ENCODE measurements at regions not wholly inside any gene's neighbourhood (a gene's known extent, or its start where the extent isn't known, plus 50 kb on each side); places are given as distances from the start of the nearest gene placed in this dataset.

- POLR2A ChIA-PET = no interaction called here
- Histone ChIP-seq H3K4me3 (ENCODE audit: low read depth, low read length) (no peak overlapping the region), H3K27me3 (ENCODE audit: control insufficient read depth, insufficient read depth, low read length) (no peaks in the 10 kb centered on the region), H3K36me3 (ENCODE audit: control insufficient read depth, insufficient read depth, low read length) (no peaks in the 10 kb centered on the region)
- TF ChIP-seq CTCF (IDR thresholded peaks at IDR 0.05; ENCODE audit: insufficient read depth, low read depth, low read length) = no peak
- DNase-seq (ENCODE audit: low read depth) = no peak
- CTCF ChIA-PET = no interaction called here
Measured at GRCh38 chr13:42394711-42395085, 122.7 kb downstream of the AKAP11 start.

- H3K4me3 ChIP-seq (ENCODE audit: low read depth, low read length) = no peak overlapping the region
- no peaks in the 10 kb centered on the region for H3K27me3 ChIP-seq (ENCODE audit: control insufficient read depth, insufficient read depth, low read length)
- H3K36me3 ChIP-seq (ENCODE audit: control insufficient read depth, insufficient read depth, low read length) = no peaks in the 10 kb centered on the region
- no peak for DNase-seq (ENCODE audit: low read depth)
- CTCF ChIA-PET = no interaction called here
- TF ChIP-seq CTCF (IDR thresholded peaks at IDR 0.05; ENCODE audit: insufficient read depth, low read depth, low read length) = no peak
- POLR2A ChIA-PET = no interaction called here
Measured at GRCh38 chr13:42395086-42395821, 123.3 kb downstream of the AKAP11 start.

GRCh38 chr13:42396501-42396900 is 124.5 kb downstream of the AKAP11 start:
- Histone ChIP-seq H3K36me3 (ENCODE audit: control insufficient read depth, insufficient read depth, low read length) (no peaks in the 10 kb centered on the region), H3K27me3 (ENCODE audit: control insufficient read depth, insufficient read depth, low read length) (no peaks in the 10 kb centered on the region), H3K4me3 (ENCODE audit: low read depth, low read length) (no peak overlapping the region)
- POLR2A ChIA-PET = no interaction called here
- DNase-seq (ENCODE audit: low read depth) = no peak
- no peak for TF ChIP-seq CTCF (IDR thresholded peaks at IDR 0.05; ENCODE audit: insufficient read depth, low read depth, low read length)
- CTCF ChIA-PET = no interaction called here

GRCh38 chr13:42396901-42397655 is 125.1 kb downstream of the AKAP11 start:
- no peaks in the 10 kb centered on the region for H3K27me3 ChIP-seq (ENCODE audit: control insufficient read depth, insufficient read depth, low read length)
- POLR2A ChIA-PET = no interaction called here
- DNase-seq (ENCODE audit: low read depth) = no peak
- H3K36me3 ChIP-seq (ENCODE audit: control insufficient read depth, insufficient read depth, low read length) = no peaks in the 10 kb centered on the region
- no peak for TF ChIP-seq CTCF (IDR thresholded peaks at IDR 0.05; ENCODE audit: insufficient read depth, low read depth, low read length)
- CTCF ChIA-PET = no interaction called here
- H3K4me3 ChIP-seq (ENCODE audit: low read depth, low read length) = no peak overlapping the region

GRCh38 chr13:42398533-42398932 is 126.6 kb downstream of the AKAP11 start:
- DNase-seq (ENCODE audit: low read depth) = no peak
- TF ChIP-seq CTCF (IDR thresholded peaks at IDR 0.05; ENCODE audit: insufficient read depth, low read depth, low read length) = no peak
- POLR2A ChIA-PET = no interaction called here
- H3K27me3 ChIP-seq (ENCODE audit: control insufficient read depth, insufficient read depth, low read length) = no peaks in the 10 kb centered on the region
- H3K36me3 ChIP-seq (ENCODE audit: control insufficient read depth, insufficient read depth, low read length) = no peaks in the 10 kb centered on the region
- CTCF ChIA-PET = no interaction called here
- no peak overlapping the region for H3K4me3 ChIP-seq (ENCODE audit: low read depth, low read length)
